ENCODE measurements at regions not wholly inside any gene's neighbourhood (a gene's known extent, or its start where the extent isn't known, plus 50 kb on each side); places are given as distances from the start of the nearest gene placed in this dataset.

DNA sequence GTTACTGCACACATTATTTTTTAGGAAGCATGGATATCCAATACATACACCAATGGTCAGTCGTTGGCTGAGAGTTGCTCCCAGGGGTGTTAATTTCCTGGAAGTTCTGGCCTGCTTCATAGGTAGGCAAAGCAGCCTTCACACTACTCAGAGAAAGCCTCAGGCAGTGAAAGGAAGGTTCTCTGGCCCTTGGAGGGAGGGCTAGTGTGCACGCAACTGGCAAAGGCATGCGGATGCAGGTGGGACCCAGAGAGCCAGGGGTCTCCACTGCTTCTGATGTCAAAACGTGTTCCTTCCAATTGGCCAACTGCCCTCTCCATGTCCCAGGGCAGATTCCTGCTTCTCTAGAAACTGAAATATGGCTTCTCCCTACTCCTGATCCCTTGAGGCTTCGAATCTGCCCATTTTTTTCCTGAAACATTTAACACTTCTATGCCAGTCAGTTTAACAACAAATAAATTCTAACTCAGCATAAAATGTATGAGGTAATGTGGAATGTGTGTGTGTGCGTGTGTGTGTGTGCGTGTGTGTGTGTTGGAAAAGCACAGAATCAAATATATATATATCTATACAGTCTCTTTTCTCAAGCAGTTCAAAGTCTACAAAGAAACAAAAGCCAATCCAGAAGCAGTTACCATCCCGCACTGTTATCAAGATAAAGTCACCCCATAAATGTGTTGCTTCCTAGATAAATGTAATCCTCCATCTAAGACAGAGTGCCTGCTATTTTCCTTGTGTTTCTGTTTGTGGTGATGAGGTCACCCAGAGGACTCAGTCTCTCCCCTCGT lies 94.0 kb upstream of the HIVEP1 start:
- TF ChIP-seq, protein P1, sequence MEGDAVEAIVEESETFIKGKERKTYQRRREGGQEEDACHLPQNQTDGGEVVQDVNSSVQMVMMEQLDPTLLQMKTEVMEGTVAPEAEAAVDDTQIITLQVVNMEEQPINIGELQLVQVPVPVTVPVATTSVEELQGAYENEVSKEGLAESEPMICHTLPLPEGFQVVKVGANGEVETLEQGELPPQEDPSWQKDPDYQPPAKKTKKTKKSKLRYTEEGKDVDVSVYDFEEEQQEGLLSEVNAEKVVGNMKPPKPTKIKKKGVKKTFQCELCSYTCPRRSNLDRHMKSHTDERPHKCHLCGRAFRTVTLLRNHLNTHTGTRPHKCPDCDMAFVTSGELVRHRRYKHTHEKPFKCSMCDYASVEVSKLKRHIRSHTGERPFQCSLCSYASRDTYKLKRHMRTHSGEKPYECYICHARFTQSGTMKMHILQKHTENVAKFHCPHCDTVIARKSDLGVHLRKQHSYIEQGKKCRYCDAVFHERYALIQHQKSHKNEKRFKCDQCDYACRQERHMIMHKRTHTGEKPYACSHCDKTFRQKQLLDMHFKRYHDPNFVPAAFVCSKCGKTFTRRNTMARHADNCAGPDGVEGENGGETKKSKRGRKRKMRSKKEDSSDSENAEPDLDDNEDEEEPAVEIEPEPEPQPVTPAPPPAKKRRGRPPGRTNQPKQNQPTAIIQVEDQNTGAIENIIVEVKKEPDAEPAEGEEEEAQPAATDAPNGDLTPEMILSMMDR (IDR thresholded peaks at IDR 0.05; ENCODE audit: low read depth, low read length), result no peak
- H3K27ac ChIP-seq, result no peak overlapping the region
- no peaks in the 10 kb centered on the region for H3K36me3 ChIP-seq
- H3K9me3 ChIP-seq (ENCODE audit: severe bottlenecking), result no peaks in the 10 kb centered on the region
- no peak overlapping the region for H3K4me3 ChIP-seq (ENCODE audit: low read depth, low read length)
- no peak for DNase-seq
- no peaks in the 10 kb centered on the region for H3K27me3 ChIP-seq (ENCODE audit: insufficient read depth, low read depth, severe bottlenecking)

DNA sequence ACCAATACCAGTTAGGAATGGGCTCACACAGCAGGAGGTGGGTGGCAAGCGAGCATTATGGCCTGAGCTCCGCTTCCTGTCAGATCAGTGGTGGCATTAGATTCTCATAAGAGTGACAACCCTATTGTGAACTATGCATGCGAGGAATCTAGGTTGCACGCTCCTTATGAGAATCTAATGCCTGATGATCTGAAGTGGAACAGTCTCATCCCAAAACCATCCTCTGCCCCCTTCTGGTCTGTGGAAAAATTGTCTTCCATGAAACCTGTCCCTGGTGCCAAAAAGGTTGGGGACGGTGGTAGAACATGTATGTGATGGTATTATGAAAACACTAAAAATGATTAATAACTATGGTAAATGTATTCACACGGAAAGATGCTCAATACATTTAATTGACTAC lies 99.7 kb upstream of the HIVEP1 start:
- H3K9me3 ChIP-seq (ENCODE audit: severe bottlenecking), result peaks cover 4% of the 10 kb centered on the region
- no peaks in the 10 kb centered on the region for H3K27me3 ChIP-seq (ENCODE audit: insufficient read depth, low read depth, severe bottlenecking)
- TF ChIP-seq, protein P1 (IDR thresholded peaks at IDR 0.05; ENCODE audit: low read depth, low read length), result peak; percentile 40
- no peaks in the 10 kb centered on the region for H3K36me3 ChIP-seq
- H3K27ac ChIP-seq, result no peak overlapping the region
- no peak overlapping the region for H3K4me3 ChIP-seq (ENCODE audit: low read depth, low read length)
- DNase-seq, result no peak

DNA sequence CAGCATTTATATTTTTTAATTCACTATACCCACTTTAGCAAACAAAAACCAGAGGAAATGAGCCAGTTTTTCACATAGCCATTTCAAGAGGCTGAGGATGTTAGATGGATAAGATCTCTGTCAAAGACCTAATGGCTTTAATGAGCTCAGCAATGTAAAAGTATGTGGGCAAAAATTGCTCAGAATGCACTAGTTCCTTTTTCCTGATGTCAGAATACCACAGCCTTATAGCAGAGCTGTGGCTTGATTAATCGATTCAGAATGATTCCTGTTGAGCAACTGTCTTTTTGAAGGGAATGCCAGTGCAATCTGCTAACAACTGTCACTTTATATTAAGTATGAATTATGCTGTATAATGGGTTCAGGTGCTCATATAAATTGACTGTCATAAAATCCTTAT lies 100.6 kb upstream of the HIVEP1 start:
- no peak overlapping the region for H3K27ac ChIP-seq
- H3K27me3 ChIP-seq (ENCODE audit: insufficient read depth, low read depth, severe bottlenecking), result no peaks in the 10 kb centered on the region
- H3K36me3 ChIP-seq, result no peaks in the 10 kb centered on the region
- H3K4me3 ChIP-seq (ENCODE audit: low read depth, low read length), result no peak overlapping the region
- peaks cover 9% of the 10 kb centered on the region for H3K9me3 ChIP-seq (ENCODE audit: severe bottlenecking)
- TF ChIP-seq, protein P1 (IDR thresholded peaks at IDR 0.05; ENCODE audit: low read depth, low read length), result no peak
- DNase-seq, result no peak

DNA sequence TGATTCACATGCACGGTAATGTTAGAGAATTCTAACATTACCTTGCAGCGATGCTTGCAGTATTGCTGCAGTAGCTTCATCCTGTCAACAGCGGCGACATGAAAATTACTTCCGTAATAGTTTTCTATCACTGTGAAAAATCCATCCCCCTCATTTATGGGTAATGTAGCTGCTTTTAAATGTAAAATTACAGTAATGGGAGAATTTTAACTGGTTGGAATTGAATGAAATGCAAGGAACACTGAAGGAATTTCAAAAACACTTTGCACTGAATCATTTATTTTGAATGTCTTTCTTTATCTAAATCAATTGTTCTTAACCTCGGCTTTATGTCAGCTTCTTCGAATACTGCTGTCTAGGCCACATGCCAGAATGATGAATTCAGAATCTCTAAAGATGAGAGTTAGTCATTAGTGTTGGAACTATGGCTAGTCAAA lies 102.4 kb upstream of the HIVEP1 start:
- no peak for DNase-seq

DNA sequence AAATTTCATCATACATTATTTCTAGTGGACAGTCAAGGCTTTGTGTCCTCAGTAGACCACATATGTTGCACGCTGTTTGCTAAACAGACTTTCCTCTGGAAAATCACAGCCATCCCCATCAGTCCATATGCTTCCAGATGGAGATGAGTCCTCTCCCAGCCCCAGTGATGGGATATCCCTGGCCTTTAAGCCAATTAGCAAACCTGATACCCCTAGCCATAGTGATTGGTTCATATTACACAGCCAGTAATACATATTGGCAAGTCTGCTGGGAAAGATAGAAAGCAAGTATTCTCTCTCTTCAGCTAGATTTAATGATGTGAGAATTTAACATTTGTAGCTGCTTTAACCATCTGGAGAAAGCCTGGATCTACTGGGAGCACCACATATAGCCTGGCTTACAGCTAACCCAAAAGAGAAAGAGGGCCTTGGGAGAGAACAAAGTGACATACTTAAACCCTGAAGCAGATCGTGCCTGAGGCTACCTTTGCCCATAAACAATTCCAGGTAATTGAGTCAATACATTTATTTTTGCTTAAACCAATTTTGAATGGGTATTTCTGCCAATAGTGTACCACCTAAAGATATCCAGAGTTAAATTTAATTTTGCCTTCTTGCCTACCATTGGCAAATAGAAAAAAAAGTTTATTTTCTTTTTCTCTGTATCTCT lies 103.5 kb upstream of the HIVEP1 start:
- Histone ChIP-seq H3K36me3 (no peaks in the 10 kb centered on the region), H3K27ac (no peak overlapping the region), H3K9me3 (ENCODE audit: severe bottlenecking) (peaks cover 9% of the 10 kb centered on the region), H3K27me3 (ENCODE audit: insufficient read depth, low read depth, severe bottlenecking) (no peaks in the 10 kb centered on the region), H3K4me3 (ENCODE audit: low read depth, low read length) (no peak overlapping the region)
- peak; percentile 62 for DNase-seq
- TF ChIP-seq, protein P1 (IDR thresholded peaks at IDR 0.05; ENCODE audit: low read depth, low read length), result no peak

More for the DNA sequence above, 102.4 kb upstream of the HIVEP1 start:
- Histone ChIP-seq H3K4me3 (ENCODE audit: low read depth, low read length) (no peak overlapping the region), H3K9me3 (ENCODE audit: severe bottlenecking) (peaks cover 9% of the 10 kb centered on the region), H3K27me3 (ENCODE audit: insufficient read depth, low read depth, severe bottlenecking) (no peaks in the 10 kb centered on the region), H3K27ac (no peak overlapping the region), H3K36me3 (no peaks in the 10 kb centered on the region)
- TF ChIP-seq, protein P1 (IDR thresholded peaks at IDR 0.05; ENCODE audit: low read depth, low read length), result no peak
